Rectal smooth muscle tissue (tissue), 1 donor: ENCODE measurements at regions not wholly inside any gene's neighbourhood (a gene's known extent, or its start where the extent isn't known, plus 50 kb on each side); places are given as distances from the start of the nearest gene placed in this dataset.

Source experiments
- H3K27ac ChIP-seq: one replicate; pipeline ENCODE4 v1.7.0; 2013; ENCODE audit warnings: low read depth, low read length, inconsistent platforms
- H3K27me3 ChIP-seq: one replicate; pipeline ENCODE4 v1.7.0; 2013; ENCODE audit warnings: low read length; ENCODE audit not compliant: control insufficient read depth, insufficient read depth
- H3K36me3 ChIP-seq: one replicate; pipeline ENCODE4 v1.7.0; 2013; ENCODE audit warnings: low read length; ENCODE audit not compliant: control insufficient read depth, insufficient read depth
- H3K4me1 ChIP-seq: one replicate; pipeline ENCODE4 v1.7.0; 2013; ENCODE audit warnings: low read length; ENCODE audit not compliant: control insufficient read depth, insufficient read depth
- H3K4me3 ChIP-seq: one replicate; pipeline ENCODE4 v1.7.0; 2013; ENCODE audit warnings: low read length
- H3K9ac ChIP-seq: one replicate; pipeline ENCODE4 v1.7.0; 2013; ENCODE audit warnings: low read length

DNA sequence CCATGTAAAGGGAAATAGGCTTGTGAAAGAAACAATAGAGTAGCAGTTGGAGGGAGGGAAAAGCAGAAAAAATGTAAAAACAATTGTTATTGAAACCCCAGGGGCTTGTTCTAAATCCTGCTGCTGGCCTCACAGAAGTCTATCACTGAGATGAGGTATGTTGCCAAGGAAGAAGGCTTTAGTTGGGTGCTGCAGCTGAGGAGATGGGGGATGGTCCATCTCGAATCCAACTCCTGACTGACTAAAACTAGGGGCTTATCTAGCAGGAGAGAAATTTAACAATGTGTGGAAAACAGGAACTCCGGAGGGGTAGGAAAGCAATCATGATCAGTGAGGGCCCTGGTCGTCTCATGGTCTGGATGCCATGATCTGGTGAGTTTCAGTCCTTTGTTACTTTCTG, 225.0 kb upstream of the EXOC2 start:
- no peak overlapping the region for H3K9ac ChIP-seq
- no peak overlapping the region for H3K4me3 ChIP-seq
- no peaks in the 10 kb centered on the region for H3K27me3 ChIP-seq
- H3K4me1 ChIP-seq = no peaks in the 10 kb centered on the region
- H3K36me3 ChIP-seq = no peaks in the 10 kb centered on the region
- no peak overlapping the region for H3K27ac ChIP-seq

- no peaks in the 10 kb centered on the region for H3K4me1 ChIP-seq
- H3K27ac ChIP-seq = no peak overlapping the region
- no peak overlapping the region for H3K9ac ChIP-seq
- no peak overlapping the region for H3K4me3 ChIP-seq
- no peaks in the 10 kb centered on the region for H3K36me3 ChIP-seq
- no peaks in the 10 kb centered on the region for H3K27me3 ChIP-seq
Observed at GRCh38 chr6:917296-917695, 224.4 kb upstream of the EXOC2 start.

DNA sequence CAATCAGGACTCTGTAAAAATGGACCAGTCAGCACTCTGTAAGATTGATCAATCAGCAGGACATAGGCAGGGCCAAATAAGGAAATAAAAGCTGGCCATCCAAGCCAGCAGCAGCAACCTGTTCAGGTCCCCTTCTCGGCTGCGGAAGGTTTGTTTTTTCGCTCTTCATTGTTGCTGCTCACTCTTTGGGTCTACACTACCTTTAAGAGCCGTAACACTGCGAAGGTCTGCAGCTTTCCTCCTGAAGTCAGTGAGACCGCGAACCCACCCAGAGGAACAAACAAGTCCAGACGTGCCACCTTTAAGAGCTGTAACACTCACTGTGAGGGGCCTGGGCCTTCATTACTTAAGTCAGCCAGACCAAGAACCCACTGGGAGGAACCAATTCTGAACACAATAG, 223.2 kb upstream of the EXOC2 start:
- H3K4me1 ChIP-seq = no peaks in the 10 kb centered on the region
- no peaks in the 10 kb centered on the region for H3K27me3 ChIP-seq
- no peak overlapping the region for H3K4me3 ChIP-seq
- no peak overlapping the region for H3K9ac ChIP-seq
- H3K36me3 ChIP-seq = no peaks in the 10 kb centered on the region
- no peak overlapping the region for H3K27ac ChIP-seq

- no peaks in the 10 kb centered on the region for H3K27me3 ChIP-seq
- H3K27ac ChIP-seq = no peak overlapping the region
Observed at GRCh38 chr6:912871-913835, 220.2 kb upstream of the EXOC2 start.

GRCh38 chr6:907928-908327, 215.0 kb upstream of the EXOC2 start:
- no peak overlapping the region for H3K9ac ChIP-seq
- no peaks in the 10 kb centered on the region for H3K36me3 ChIP-seq
- H3K27ac ChIP-seq = no peak overlapping the region
- H3K27me3 ChIP-seq = no peaks in the 10 kb centered on the region
- no peaks in the 10 kb centered on the region for H3K4me1 ChIP-seq
- H3K4me3 ChIP-seq = no peak overlapping the region

More at GRCh38 chr6:912871-913835, 220.2 kb upstream of the EXOC2 start:
- no peak overlapping the region for H3K9ac ChIP-seq
- no peaks in the 10 kb centered on the region for H3K4me1 ChIP-seq
- H3K36me3 ChIP-seq = no peaks in the 10 kb centered on the region
- no peak overlapping the region for H3K4me3 ChIP-seq

- Histone ChIP-seq H3K4me1 (no peaks in the 10 kb centered on the region), H3K27me3 (no peaks in the 10 kb centered on the region), H3K4me3 (no peak overlapping the region), H3K27ac (no peak overlapping the region), H3K36me3 (no peaks in the 10 kb centered on the region), H3K9ac (no peak overlapping the region)
Observed at GRCh38 chr6:906920-907319, 214.0 kb upstream of the EXOC2 start.

GRCh38 chr6:905556-905955, 212.6 kb upstream of the EXOC2 start:
- Histone ChIP-seq H3K36me3 (no peaks in the 10 kb centered on the region), H3K9ac (no peak overlapping the region), H3K27me3 (no peaks in the 10 kb centered on the region), H3K4me3 (no peak overlapping the region), H3K27ac (no peak overlapping the region), H3K4me1 (no peaks in the 10 kb centered on the region)

GRCh38 chr6:904994-905393, 212.1 kb upstream of the EXOC2 start:
- Histone ChIP-seq H3K4me3 (no peak overlapping the region), H3K27me3 (no peaks in the 10 kb centered on the region), H3K9ac (no peak overlapping the region), H3K36me3 (no peaks in the 10 kb centered on the region), H3K4me1 (no peaks in the 10 kb centered on the region), H3K27ac (no peak overlapping the region)

GRCh38 chr6:903761-904160, 210.8 kb upstream of the EXOC2 start:
- Histone ChIP-seq H3K4me3 (no peak overlapping the region), H3K36me3 (no peaks in the 10 kb centered on the region), H3K9ac (no peak overlapping the region), H3K4me1 (no peaks in the 10 kb centered on the region), H3K27ac (no peak overlapping the region), H3K27me3 (no peaks in the 10 kb centered on the region)

- Histone ChIP-seq H3K4me3 (no peak overlapping the region), H3K4me1 (no peaks in the 10 kb centered on the region), H3K36me3 (no peaks in the 10 kb centered on the region), H3K27ac (no peak overlapping the region), H3K9ac (no peak overlapping the region), H3K27me3 (no peaks in the 10 kb centered on the region)
Observed at GRCh38 chr6:901696-902460, 208.9 kb upstream of the EXOC2 start.

DNA sequence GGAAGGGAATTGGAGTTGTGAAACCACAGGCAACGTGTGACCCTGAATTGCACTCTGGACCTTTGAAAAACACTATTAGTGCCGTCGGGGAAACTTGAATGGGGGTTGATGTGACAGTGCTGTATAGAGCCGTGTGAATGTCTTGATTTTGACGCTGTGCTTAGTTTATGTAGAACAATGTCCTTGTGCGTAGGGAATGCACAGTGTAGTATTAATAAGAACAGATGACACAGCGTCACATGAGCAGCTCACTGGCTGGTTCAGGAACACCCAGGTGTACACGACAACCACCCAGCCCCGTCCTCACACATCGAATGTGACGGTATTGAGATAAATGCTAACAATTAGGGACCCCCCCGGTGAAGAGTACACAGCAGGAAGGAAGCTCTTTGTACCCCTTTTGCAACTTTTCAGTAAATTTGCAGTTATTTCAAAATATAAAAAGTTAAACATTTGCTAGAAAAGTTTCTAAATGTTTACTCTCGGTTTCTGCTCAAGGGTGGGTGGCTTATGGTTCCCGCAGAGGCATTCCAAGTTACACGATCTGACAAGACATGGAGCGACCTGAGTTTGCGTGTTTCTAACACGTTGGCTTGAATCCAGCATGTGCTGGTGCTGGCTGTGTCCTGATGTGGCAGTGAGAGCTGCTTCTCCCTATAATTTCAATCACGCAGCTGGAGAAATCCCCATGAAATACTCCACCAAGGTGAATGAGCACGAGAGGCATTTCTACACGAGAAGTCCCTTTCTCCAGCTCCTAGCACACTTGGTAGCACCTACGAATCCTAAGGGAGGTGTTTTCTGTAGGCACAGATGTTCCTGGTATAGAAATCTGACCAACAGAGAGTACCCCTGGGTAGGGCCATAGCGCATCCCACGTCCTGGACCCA, 208.0 kb upstream of the EXOC2 start:
- Histone ChIP-seq H3K4me3 (no peak overlapping the region), H3K9ac (no peak overlapping the region), H3K4me1 (no peaks in the 10 kb centered on the region), H3K27me3 (no peaks in the 10 kb centered on the region), H3K36me3 (no peaks in the 10 kb centered on the region), H3K27ac (no peak overlapping the region)
